Keratinocyte (primary cell): ENCODE measurements at regions not wholly inside any gene's neighbourhood (a gene's known extent, or its start where the extent isn't known, plus 50 kb on each side); places are given as distances from the start of the nearest gene placed in this dataset.

Source experiments
- DNase-seq: peaks from one replicate; pipeline ENCODE4 v3.0.0-alpha.2; 2011; ENCODE audit warnings: low read depth, missing footprints, low spot score
- FAIRE-seq: peaks from 2 replicates; lab custom pipeline; 2011; peaks lifted over from hg19 to GRCh38; lab: Jason Lieb, UNC
- H2AFZ ChIP-seq: 2 replicates; pipeline ENCODE4 v1.6.0; 2012; ENCODE audit warnings: low read length, control low read depth, inconsistent platforms; ENCODE audit not compliant: control insufficient read depth
- H3K27ac ChIP-seq: 2 replicates; pipeline ENCODE4 v1.5.1; 2011; ENCODE audit warnings: low read length; ENCODE audit not compliant: control insufficient read depth, insufficient read depth
- H3K27me3 ChIP-seq: 3 replicates; pipeline ENCODE4 v1.6.0; 2011; ENCODE audit warnings: low read length; ENCODE audit not compliant: control insufficient read depth, insufficient read depth; ENCODE audit errors: extremely low read depth
- H3K36me3 ChIP-seq, 2 experiments: 2 replicates in 1 of 2; 3 replicates in 1 of 2; pipeline ENCODE4 v1.5.1; 2011; ENCODE audit warnings: low read length in 2 of 2, mild to moderate bottlenecking in 1 of 2; ENCODE audit not compliant: control insufficient read depth in 2 of 2, insufficient read depth in 2 of 2; ENCODE audit errors: extremely low read depth in 1 of 2
- H3K4me1 ChIP-seq: 3 replicates; pipeline ENCODE4 v1.5.1; 2011; ENCODE audit warnings: low read length; ENCODE audit not compliant: control insufficient read depth, insufficient read depth; ENCODE audit errors: extremely low read depth
- H3K4me2 ChIP-seq: 3 replicates; pipeline ENCODE4 v1.6.0; 2011; ENCODE audit warnings: low read depth, low read length; ENCODE audit not compliant: control insufficient read depth, insufficient read depth; ENCODE audit errors: extremely low read depth
- H3K4me3 ChIP-seq, 3 experiments: fragments of 200-600 bp in 1 of 3; sonication (generic) in 1 of 3; 2 replicates in 2 of 3; 3 replicates in 1 of 3; pipeline ENCODE4 v1.5.1; 2011 to 2016; ENCODE audit warnings: low read length in 3 of 3, mild to moderate bottlenecking in 3 of 3, control low read depth in 2 of 3, inconsistent platforms in 1 of 3, low read depth in 1 of 3, mixed read lengths in 1 of 3, mixed run types in 1 of 3, moderate library complexity in 1 of 3; ENCODE audit not compliant: control insufficient read depth in 2 of 3, insufficient read depth in 2 of 3; ENCODE audit errors: extremely low read depth in 1 of 3
- H3K79me2 ChIP-seq: 2 replicates; pipeline ENCODE4 v1.6.0; 2012; ENCODE audit warnings: low read length; ENCODE audit not compliant: control insufficient read depth, insufficient read depth
- H3K9ac ChIP-seq: 3 replicates; pipeline ENCODE4 v1.6.0; 2011; ENCODE audit warnings: low read length; ENCODE audit not compliant: control insufficient read depth, insufficient read depth; ENCODE audit errors: extremely low read depth
- H3K9me1 ChIP-seq: 3 replicates; pipeline ENCODE4 v1.6.0; 2011; ENCODE audit warnings: low read length; ENCODE audit not compliant: control insufficient read depth, insufficient read depth; ENCODE audit errors: extremely low read depth
- H3K9me3 ChIP-seq: 2 replicates; pipeline ENCODE4 v1.5.1; 2012; ENCODE audit warnings: low read depth, low read length; ENCODE audit not compliant: control insufficient read depth
- H4K20me1 ChIP-seq: 3 replicates; pipeline ENCODE4 v1.6.0; 2011; ENCODE audit warnings: low read length; ENCODE audit not compliant: control insufficient read depth, insufficient read depth; ENCODE audit errors: extremely low read depth
- EZH2 ChIP-seq: IDR thresholded peaks from one replicate; pipeline ENCODE4 v1.6.1; 2012; ENCODE audit warnings: inconsistent platforms, mild to moderate bottlenecking, low read length, moderate library complexity
- dilution Hi-C: fragments of 300-500 bp; cut with MboI; formaldehyde crosslinking; loops from one replicate; pipeline ENCODE4 v1.7.0; 2020; ENCODE audit warnings: low sequenced_read_pairs; ENCODE audit not compliant: extremely low pct_ligation_motif_present
- TF ChIP-seq, protein P1 (sequence below), 3 experiments: IDR thresholded peaks in 1 of 3; conservative IDR thresholded peaks in 1 of 3; optimal IDR thresholded peaks in 1 of 3; 2 replicates in 2 of 3; 3 replicates in 1 of 3; pipeline versions ENCODE3 to v1.5.1; 2011; ENCODE audit warnings: low read length in 3 of 3, mild to moderate bottlenecking in 3 of 3, moderate library complexity in 2 of 3, control low read depth in 1 of 3, inconsistent platforms in 1 of 3; ENCODE audit not compliant: insufficient read depth in 2 of 3; ENCODE audit errors: extremely low read depth in 1 of 3

DNA sequence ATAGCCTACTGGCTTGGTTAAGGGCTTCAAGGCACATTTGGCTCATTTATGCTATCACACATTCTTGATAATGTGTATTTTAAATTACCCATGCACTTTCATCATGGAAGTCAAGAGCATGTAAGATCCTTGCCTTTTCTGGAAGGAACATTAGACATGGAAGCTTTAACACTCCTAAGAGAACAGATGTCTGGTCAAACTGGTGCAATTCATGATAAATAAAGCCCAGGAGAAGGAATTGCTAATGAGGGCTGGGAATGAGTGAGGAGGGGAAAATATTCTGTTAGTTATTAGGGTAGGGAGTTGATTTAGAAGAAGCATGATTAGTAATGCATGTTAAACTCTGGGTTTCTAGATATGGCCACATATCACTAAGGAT is 688.6 kb upstream of the CITED2 start:
- H3K4me2 ChIP-seq, result peak overlapping the region; percentile 53
- dilution Hi-C loops, result no loop called here
- no peaks in the 10 kb centered on the region for H3K9me3 ChIP-seq
- H2AFZ ChIP-seq, result peak overlapping the region; percentile 55
- H3K9me1 ChIP-seq, result no peaks in the 10 kb centered on the region
- peak; percentile 68 for FAIRE-seq
- no peaks in the 10 kb centered on the region for H3K27me3 ChIP-seq
- H3K79me2 ChIP-seq, result no peaks in the 10 kb centered on the region
- peaks cover 27% of the 10 kb centered on the region for H3K4me1 ChIP-seq
- H4K20me1 ChIP-seq, result no peaks in the 10 kb centered on the region
- H3K4me3 ChIP-seq, result peak overlapping the region in 1 of 3 experiments; percentile 8
- H3K9ac ChIP-seq, result peak overlapping the region; percentile 57
- no peaks in the 10 kb centered on the region for H3K36me3 ChIP-seq
- H3K27ac ChIP-seq, result peak overlapping the region; percentile 71
- DNase-seq, result no peak
- TF ChIP-seq EZH2, result no peak
- TF ChIP-seq, protein P1, sequence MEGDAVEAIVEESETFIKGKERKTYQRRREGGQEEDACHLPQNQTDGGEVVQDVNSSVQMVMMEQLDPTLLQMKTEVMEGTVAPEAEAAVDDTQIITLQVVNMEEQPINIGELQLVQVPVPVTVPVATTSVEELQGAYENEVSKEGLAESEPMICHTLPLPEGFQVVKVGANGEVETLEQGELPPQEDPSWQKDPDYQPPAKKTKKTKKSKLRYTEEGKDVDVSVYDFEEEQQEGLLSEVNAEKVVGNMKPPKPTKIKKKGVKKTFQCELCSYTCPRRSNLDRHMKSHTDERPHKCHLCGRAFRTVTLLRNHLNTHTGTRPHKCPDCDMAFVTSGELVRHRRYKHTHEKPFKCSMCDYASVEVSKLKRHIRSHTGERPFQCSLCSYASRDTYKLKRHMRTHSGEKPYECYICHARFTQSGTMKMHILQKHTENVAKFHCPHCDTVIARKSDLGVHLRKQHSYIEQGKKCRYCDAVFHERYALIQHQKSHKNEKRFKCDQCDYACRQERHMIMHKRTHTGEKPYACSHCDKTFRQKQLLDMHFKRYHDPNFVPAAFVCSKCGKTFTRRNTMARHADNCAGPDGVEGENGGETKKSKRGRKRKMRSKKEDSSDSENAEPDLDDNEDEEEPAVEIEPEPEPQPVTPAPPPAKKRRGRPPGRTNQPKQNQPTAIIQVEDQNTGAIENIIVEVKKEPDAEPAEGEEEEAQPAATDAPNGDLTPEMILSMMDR (optimal IDR thresholded peaks at IDR 0.05 in 1 of 3, IDR thresholded peaks at IDR 0.05 in 1 of 3, conservative IDR thresholded peaks at IDR 0.05 in 1 of 3; ENCODE audit: extremely low read depth in 1 of 3, insufficient read depth in 2 of 3, low read length in 3 of 3), result no peak

DNA sequence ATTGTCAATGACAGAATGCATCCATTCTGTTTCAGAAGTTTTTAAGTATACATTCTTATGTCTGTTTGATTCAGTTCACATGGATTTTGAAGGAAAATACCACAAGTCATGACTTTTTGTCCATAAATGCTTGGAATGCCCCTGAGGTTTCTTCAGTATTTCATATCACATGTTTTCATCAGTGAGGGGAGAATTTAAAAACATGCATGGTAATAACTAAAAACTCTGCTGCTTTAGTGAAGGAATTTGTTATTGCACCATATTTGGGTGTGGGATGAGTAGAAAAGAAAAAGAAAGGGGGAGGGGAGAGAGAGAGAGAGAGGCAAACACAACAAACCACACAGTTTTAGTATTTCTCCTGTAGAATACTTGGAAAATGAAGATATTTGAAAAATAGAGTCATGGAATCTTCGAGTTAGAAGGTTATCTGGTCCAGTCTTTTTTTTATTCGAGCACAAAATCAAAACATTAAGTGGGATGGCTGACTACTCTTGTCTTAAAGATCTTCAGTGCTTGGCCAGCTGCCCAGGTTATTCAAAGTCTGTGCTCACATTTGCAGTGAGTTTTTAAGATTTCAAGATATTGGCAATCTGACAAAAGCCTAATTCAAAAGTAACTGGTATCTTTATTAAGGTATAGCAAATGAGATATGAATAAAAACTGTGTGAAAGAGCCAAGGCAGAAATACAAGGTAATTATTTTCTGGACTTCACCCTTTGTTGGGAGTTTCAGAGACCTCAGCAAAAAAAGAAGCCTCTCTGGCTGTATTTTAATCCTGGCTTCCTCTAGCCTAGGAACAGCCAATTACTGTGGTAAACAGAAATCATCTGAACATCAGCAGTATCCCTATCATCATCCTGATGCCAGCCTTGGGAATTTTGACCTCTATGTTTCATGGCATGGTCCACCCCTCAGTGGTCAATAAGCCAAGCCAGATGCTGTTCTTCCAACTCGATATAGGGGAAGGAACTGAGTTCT is 687.9 kb upstream of the CITED2 start:
- H3K9me1 ChIP-seq, result no peaks in the 10 kb centered on the region
- DNase-seq, result no peak
- peak; percentile 62 for FAIRE-seq
- H3K27ac ChIP-seq, result peak overlapping the region; percentile 71
- no peaks in the 10 kb centered on the region for H3K79me2 ChIP-seq
- dilution Hi-C loops, result no loop called here
- H4K20me1 ChIP-seq, result no peaks in the 10 kb centered on the region
- no peaks in the 10 kb centered on the region for H3K9me3 ChIP-seq
- TF ChIP-seq, protein P1 (optimal IDR thresholded peaks at IDR 0.05 in 1 of 3, IDR thresholded peaks at IDR 0.05 in 1 of 3, conservative IDR thresholded peaks at IDR 0.05 in 1 of 3; ENCODE audit: extremely low read depth in 1 of 3, insufficient read depth in 2 of 3, low read length in 3 of 3), result no peak
- TF ChIP-seq EZH2, result no peak
- peak overlapping the region; percentile 57 for H3K9ac ChIP-seq
- H2AFZ ChIP-seq, result peak overlapping the region; percentile 55
- peaks cover 27% of the 10 kb centered on the region for H3K4me1 ChIP-seq
- H3K36me3 ChIP-seq, result no peaks in the 10 kb centered on the region
- H3K27me3 ChIP-seq, result no peaks in the 10 kb centered on the region
- peak overlapping the region in 2 of 3 experiments; percentile 8 to 10 for H3K4me3 ChIP-seq
- peak overlapping the region; percentile 53 for H3K4me2 ChIP-seq
